ENCODE measurements at regions not wholly inside any gene's neighbourhood (a gene's known extent, or its start where the extent isn't known, plus 50 kb on each side); places are given as distances from the start of the nearest gene placed in this dataset.

- no peak for DNase-seq (ENCODE audit: extremely low read depth in 1 of 2, low read depth in 1 of 2)
Measured at GRCh38 chr2:18332477-18332876, 228.0 kb downstream of the RDH14 start.

DNA sequence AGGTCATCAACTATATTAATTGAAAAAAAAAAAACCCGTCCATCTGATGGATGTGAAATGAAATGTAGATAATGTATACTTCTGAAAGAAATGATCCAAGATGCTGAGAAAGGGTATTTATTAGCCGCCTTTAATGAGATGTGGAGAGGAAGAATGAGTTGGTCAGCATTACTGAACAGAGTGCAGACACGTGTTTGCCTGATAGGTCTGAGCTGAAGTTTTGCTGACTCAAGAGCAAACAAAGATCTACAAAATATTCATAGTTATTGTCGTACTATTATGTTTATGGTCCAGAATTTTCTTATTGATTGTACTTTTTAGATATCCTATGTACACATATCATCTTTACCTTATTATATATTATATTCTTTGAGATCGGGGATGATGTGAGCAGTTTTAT, 235.3 kb downstream of the RDH14 start:
- no peak for DNase-seq (ENCODE audit: extremely low read depth in 1 of 2, low read depth in 1 of 2)

- no peak for DNase-seq (ENCODE audit: extremely low read depth in 1 of 2, low read depth in 1 of 2)
Measured at GRCh38 chr2:18319987-18320386, 240.5 kb downstream of the RDH14 start.

- DNase-seq (ENCODE audit: extremely low read depth in 1 of 2, low read depth in 1 of 2), result no peak
Measured at GRCh38 chr2:18317017-18317416, 243.4 kb downstream of the RDH14 start.

DNA sequence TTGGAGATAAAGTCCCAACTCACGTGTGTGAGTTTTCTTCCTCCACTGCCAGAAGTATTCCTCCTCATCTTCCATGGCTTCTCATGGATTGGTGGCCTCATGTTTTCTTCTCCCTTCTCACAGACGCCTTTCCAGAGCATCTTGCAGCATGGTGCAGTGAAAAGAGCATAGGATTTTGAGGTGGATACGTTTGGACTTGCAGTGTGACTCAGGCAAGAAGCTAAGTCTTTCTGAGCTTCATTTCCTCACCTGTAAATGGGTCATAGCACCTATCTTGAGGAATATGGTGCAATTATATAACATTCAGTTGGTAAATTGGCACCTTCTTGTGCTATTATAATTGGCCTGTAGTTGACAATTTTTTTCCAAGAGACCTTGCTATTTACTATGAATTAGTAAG, 247.6 kb downstream of the RDH14 start:
- no peak for DNase-seq (ENCODE audit: extremely low read depth in 1 of 2, low read depth in 1 of 2)

DNA sequence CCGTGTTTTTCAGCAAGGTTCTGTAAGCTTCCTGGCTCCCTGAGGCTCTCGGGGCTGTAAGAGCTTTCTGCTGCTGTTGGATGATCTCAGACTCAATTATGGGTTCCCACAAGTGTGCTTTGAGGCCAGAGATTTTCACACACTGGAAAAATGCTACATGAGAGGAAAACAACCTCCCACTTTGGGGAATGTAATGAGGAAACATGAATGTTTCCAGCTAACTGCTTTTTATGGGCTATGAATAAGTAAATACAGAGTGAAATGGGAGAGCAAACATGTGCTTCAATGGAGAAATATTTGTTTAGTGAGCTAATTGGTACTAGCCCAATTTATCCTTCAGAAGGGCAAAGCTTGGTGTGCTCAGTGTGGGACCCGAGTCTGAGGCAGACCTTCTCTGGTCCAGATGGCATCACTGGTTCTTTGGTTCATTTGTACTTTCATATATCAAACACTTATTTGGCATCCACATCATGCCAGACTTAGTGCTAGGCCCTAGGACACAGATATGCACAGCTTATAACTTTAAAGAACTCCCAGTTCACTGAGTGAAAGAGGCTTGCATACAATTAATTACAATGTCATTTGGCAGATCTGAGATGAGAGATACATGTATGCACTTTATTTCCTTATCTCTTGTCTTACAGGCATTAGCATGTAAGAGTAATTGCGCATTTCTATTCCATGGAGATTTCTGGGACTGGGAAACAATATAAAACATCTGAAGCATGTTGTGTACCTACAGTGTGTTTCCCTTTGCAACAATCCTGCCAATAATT, 248.8 kb downstream of the RDH14 start:
- no peak for DNase-seq (ENCODE audit: extremely low read depth in 1 of 2, low read depth in 1 of 2)

DNA sequence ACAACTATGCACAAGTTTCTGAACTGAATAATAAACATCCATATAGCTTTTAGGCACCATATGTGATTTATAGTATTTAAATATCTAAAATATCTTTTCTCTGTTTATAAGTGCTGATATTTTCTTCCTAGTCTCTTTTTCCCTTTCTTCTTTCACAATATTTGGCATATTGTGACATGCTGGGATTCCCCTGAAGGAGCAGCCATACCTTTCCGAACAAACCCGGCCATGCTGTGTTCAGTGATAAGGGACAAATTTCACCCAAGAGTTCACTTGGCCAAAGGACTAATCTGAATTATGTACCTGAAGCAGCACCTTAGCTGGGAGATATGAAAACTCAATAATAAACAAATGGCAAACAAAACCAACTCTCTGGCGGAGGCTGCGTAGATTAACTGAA, 250.8 kb downstream of the RDH14 start:
- no peak for DNase-seq (ENCODE audit: extremely low read depth in 1 of 2, low read depth in 1 of 2)

- no peak for DNase-seq (ENCODE audit: extremely low read depth in 1 of 2, low read depth in 1 of 2)
Measured at GRCh38 chr2:18309188-18309587, 251.3 kb downstream of the RDH14 start.

DNA sequence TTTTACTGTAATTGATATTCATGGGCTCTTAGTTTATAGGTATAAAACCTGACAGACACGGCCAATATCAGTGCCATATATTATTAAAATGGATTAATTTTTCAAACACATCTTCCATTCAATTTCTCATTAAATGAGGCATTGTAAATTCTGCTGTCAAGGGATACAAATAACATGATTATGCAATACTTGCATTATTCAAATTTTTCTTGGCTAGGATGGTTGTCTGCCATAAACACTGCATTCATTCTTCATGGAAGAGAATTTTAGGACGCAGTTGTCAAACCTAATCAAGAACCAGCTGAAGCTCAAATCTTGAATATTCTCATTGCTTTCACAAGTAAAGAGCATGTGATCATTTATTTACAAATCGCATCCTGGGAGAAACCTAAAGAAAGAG, 255.6 kb downstream of the RDH14 start:
- DNase-seq (ENCODE audit: extremely low read depth in 1 of 2, low read depth in 1 of 2), result no peak

DNA sequence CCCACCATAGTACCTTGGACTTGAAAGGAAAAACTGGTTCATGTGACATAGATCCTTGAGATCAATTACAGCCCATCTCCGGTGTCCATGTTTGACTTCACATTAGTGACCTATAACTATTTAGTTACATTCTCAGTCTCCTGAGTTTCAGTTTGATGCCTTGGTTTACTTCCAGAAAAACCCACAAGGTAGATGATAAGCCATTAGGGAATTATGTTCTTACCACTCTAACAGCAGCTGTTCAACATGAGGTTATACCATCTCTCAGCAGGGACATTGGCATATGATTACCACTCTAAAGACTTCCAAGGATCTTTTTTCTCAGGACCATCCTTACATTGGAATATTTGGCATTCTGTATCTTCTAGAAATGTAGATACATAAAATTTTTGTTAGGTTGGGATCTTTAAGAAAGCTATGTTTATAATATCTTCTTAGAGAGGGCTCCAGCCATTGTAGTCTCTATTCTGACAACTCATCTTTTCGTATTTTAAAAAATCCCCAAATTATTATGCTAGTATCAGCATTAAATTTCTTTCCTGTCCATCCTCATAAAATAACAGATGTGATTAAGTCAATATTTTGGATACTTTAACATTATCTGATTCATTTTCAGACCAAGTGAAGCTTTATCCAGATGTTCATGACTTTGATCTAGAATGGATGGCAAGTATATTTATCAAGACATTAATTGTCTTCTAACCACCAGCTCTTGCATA, 258.9 kb downstream of the RDH14 start:
- DNase-seq (ENCODE audit: extremely low read depth in 1 of 2, low read depth in 1 of 2), result no peak

GRCh38 chr2:18299423-18300212, 260.8 kb downstream of the RDH14 start:
- DNase-seq (ENCODE audit: extremely low read depth in 1 of 2, low read depth in 1 of 2), result no peak

- DNase-seq (ENCODE audit: extremely low read depth in 1 of 2, low read depth in 1 of 2), result no peak
Measured at GRCh38 chr2:18297534-18298058, 262.9 kb downstream of the RDH14 start.

- DNase-seq (ENCODE audit: extremely low read depth in 1 of 2, low read depth in 1 of 2), result no peak
Measured at GRCh38 chr2:18290386-18290785, 270.1 kb downstream of the RDH14 start.

GRCh38 chr2:18286897-18287296, 273.6 kb downstream of the RDH14 start:
- no peak for DNase-seq (ENCODE audit: extremely low read depth in 1 of 2, low read depth in 1 of 2)

GRCh38 chr2:18284331-18284730, 276.1 kb downstream of the RDH14 start:
- no peak for DNase-seq (ENCODE audit: extremely low read depth in 1 of 2, low read depth in 1 of 2)

DNA sequence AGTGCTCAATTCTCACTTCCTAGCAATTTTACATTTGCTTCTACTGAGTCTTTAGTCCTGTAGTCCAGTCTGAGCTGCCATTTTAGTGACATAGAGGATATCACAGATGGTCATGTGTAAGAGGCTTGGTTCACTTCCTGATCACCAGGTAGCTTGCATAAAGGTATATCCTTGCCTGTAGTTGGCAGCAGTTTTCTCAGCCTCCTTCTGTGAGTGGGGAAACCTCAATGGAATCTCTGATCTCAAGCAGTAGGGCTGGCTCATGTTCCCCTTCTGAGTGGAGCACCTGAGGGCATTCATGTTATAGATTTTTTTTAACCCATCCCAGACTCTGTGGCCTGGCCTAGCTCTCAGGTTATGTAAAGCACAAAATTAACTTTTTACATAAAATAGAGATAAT, 278.4 kb downstream of the RDH14 start:
- no peak for DNase-seq (ENCODE audit: extremely low read depth in 1 of 2, low read depth in 1 of 2)

- no peak for DNase-seq (ENCODE audit: extremely low read depth in 1 of 2, low read depth in 1 of 2)
Measured at GRCh38 chr2:18276583-18277075, 283.8 kb downstream of the RDH14 start.

DNA sequence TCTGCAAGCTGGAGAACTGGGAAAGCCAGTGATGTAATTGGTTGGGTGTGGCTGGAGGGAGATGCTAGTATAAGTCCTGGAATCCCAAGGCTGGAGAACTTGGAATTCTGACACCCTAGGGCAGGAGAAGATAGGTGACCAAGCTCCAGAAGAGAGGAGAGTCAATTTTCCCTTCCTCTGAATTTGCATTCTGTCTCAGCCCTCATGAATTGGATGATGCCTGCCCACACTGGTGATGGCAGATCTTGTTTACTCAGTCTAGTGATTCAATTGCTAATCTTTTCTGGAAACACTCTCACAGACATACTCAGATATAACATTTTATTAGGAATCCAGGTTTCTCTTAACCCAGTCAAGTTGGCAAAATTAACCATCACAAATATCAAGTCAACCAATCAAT, 287.2 kb downstream of the RDH14 start:
- no peak for DNase-seq (ENCODE audit: extremely low read depth in 1 of 2, low read depth in 1 of 2)

- no peak for DNase-seq (ENCODE audit: extremely low read depth in 1 of 2, low read depth in 1 of 2)
Measured at GRCh38 chr2:18272148-18272494, 288.3 kb downstream of the RDH14 start.

GRCh38 chr2:18271370-18272147, 288.9 kb downstream of the RDH14 start:
- DNase-seq (ENCODE audit: extremely low read depth in 1 of 2, low read depth in 1 of 2), result no peak

DNA sequence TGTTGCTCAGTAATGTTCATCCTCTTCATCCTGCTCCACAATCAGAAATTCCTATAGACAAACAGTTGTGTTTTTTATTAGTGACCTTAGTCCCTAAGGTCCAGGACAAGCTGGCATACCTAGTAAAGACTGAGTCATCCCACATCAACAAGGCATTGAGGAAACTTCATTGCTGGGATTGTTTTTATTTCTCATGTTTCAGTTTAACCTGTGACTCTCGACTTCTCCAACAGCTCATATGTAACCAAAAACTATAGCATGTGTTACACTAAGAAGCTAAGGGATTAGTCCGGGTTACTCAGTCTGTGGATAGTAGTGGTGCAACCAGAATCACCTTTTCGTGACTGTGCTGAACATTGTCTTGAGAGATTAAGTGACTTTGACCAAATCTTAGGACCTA, 292.1 kb downstream of the RDH14 start:
- no peak for DNase-seq (ENCODE audit: extremely low read depth in 1 of 2, low read depth in 1 of 2)
